NCI-H748 (cell line): ENCODE measurements at regions not wholly inside any gene's neighbourhood (a gene's known extent, or its start where the extent isn't known, plus 50 kb on each side); places are given as distances from the start of the nearest gene placed in this dataset.

Source experiments
- DNase-seq: peaks from one replicate; lab custom pipeline; 2025; ENCODE audit not compliant: unreplicated experiment; lab: John Stamatoyannopoulos, UW

DNA sequence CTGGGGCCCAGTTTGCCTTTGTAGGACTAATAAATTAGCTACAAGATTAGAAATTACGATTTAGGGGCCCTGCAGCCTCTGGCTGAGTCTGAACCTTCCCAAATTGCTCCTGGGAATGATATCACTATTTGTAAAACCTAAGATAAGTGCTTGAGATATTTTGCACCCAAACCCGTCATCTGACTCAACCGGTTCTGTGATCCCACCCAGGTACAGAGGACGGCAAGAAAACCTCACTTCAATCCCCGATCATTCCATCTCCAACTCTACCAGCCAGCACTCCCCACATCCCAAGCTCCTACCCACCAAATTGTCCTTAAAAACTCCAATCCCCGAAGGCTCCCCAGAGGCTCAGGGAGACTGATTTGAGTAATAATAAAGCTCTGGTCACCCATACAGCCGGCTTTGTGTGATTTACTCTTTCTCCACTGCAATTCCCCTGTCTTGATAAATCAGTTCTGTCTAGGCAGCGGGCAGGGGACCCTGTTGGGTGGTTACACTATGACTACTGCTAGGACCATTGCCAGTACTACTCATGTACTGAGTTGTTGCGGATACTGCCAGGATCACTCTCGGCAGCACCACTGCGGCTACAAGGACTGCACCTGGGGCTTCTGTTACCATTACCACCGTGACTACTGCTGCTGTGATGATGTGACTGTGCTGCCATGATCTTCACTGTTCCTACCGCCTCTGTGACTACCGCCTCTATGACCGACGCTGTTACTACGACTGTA, 73.1 kb downstream of the IRF8 start:
- DNase-seq = no peak

DNA sequence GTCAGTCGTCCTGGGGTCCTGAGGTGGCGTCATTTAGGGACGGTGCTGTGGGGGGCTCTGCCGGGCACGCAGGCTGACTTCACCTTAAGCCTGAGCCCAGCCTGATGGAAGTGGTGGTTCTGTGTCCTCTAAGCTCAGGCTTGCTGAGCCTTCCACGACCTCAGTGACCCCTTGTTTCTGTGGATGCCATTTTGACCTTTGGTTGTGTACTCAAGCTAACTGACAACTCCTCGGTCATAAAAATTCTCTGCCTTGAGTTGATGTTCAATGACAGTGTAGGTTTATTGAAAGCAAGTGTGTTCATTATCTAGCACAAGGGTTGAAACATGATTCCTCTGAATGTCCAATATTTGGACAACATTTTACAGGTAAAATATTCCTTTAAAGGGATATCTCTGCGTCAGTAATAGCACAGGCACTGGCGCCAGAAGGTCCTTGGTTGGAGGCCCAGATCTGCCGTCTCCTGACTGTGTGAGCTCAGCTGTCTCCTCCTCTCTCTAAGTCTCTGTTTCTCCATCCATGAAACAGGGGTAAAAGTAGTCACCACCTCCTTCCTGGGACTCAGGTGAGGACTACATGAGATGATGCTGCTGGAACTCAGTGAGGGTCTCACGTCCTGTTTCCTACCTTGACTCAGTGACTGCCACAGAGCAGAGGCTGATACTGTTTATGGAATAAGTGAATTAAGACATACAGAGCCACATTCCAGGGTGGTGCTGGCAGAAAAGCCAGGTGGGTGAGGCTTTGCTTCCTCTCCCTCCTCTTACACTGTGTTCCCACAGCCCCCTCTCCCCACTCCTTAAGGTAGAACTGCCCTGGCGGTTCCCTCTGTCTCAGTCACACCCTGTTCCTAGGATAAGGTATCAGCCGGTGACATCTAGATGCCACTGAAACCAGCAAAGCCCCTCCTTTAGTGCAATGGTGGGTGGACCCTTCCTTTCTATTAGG, 75.7 kb downstream of the IRF8 start:
- no peak for DNase-seq

- no peak for DNase-seq
Observed at GRCh38 chr16:85975451-85975981, 76.6 kb downstream of the IRF8 start.

- no peak for DNase-seq
Observed at GRCh38 chr16:85978291-85978775, 79.4 kb downstream of the IRF8 start.

DNA sequence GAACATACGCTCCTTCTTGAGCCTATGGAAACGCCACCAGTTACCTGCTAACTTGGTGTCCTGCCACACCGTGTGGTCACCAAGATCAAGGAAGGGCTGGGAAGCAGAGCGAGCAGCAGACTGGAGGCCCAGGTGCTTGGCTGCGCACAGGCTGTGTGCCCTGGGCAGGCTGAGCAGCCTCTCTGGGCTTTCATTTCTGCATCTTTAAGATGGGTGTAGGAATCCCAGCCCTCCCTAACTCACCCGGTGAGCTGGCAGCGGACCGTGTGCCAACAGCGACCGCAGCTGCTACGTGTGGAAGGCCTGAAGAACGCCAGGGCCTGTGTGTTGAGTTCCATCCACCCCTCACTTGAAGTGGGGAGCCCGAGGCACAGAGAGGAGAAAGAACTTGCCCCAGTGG, 80.0 kb downstream of the IRF8 start:
- no peak for DNase-seq

DNA sequence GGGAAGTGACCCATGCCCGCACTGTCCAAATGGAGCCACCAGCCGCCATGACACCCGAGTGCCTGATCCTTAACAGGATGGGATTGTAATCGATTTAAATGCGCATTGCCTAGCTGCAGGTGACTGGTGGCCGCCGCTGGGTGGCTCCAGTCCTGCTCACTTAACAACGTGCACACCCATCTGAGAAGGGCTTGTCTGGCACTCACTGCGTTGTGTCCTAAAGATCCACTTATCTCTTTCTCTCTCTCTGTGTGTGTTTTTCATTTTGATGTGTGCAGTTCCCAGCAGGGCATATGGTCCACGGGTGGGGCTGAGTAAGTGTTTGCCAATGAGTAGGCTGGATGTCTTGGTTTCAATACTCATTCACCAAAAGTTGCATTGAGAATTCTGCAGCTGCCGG, 80.6 kb downstream of the IRF8 start:
- peak; percentile 20 for DNase-seq

DNA sequence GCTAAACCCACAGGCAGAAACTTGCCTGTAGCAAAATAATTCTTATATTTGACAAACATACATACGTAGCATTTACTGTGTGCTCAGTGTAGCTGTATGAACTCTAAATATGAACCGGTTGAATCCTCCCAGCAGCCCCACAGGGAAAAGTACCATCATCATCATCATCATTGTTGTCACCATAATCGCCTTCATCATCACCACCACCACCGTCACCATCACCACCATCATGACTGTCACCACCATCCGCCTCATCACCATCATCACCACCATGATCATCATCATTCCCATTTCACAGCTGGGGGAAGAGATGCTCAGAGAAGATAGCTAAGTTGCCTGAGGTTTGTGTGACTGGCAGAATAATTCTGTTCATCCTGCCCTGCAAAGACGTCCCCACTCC, 81.7 kb downstream of the IRF8 start:
- no peak for DNase-seq

DNA sequence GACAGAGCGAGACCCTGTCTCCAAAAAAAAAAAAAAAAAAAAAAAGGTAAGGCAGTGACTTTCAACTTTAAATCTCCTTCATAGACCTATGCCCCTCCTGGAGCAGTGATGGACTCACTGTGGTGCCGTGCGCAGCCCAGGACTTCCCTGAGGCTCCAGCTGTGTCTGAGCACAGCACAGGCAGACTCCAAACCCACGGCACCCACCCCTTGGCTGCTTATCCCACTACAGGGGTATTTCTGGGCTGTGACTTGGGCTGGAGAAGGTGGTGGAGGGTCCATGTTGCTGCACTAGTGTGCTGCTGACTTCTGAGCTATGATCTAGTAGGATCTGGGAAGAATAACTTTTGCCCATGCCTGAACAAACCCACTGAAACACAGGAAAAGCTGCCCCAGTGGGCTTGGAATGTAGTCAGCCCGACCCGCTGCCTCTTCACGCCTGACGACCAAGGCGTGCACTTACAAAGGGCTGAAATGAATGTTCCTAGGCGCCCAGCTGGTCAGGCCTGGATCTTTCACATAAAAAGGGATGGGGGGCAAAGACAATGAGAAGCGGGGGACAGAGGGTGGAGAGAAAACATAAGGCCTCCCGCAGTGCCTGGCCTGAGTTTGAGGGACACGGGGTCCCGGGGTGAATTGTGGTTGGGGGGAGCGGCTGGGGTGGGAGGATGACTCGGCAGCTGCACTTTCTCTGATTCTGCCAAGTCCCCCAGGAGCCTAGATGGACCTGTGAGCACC, 83.0 kb downstream of the IRF8 start:
- no peak for DNase-seq

DNA sequence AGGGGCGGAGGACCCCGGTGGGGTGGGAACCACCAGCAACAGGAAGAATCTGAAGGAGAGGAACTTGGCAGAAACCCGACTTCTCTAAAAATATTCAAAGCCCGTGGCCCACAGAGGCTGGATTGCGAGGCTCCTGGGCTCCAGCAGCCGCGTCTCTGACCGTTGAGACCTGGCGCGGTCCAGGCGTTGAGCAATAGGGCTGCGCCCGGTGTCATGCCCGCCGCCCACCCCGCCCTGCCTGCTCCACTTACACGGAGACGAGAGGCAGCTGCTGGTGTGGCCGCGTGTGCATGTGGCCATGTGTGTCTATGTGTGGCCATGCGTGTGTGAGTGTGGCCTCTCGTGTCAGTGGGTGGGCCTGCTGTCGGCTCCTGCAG, 83.6 kb downstream of the IRF8 start:
- DNase-seq = no peak

GRCh38 chr16:85983064-85983463, 84.1 kb downstream of the IRF8 start:
- no peak for DNase-seq

DNA sequence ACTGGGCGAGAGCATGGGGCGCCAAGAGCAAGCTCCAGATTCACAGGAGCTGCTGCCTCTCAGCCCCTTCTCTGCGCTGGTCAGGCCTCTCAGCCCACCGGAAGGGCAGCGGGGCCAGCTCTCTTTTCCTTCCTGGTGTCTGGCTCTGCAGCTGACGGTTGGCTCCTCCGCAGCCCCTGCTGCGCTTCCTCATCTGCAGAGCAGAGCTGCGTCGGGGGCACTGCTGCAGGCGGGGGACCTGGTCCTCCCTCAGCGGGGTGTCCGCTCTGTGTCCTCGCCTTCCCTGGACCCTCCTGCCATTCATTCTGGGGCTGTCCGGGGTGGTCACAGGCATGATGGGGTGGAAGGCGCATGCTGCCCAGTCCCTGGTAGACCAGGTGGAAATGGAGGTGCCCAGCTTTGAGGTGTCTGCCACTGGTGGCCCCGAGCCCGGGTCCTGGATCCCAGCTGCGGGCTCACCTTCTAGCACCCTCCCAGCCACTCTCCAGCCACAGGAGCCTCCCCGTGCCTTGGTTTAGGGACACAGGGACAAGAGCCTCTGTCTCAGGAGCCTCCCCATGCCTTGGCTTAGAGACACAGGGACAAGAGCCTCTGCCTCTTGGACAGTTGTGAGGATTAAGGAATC, 84.8 kb downstream of the IRF8 start:
- no peak for DNase-seq

DNA sequence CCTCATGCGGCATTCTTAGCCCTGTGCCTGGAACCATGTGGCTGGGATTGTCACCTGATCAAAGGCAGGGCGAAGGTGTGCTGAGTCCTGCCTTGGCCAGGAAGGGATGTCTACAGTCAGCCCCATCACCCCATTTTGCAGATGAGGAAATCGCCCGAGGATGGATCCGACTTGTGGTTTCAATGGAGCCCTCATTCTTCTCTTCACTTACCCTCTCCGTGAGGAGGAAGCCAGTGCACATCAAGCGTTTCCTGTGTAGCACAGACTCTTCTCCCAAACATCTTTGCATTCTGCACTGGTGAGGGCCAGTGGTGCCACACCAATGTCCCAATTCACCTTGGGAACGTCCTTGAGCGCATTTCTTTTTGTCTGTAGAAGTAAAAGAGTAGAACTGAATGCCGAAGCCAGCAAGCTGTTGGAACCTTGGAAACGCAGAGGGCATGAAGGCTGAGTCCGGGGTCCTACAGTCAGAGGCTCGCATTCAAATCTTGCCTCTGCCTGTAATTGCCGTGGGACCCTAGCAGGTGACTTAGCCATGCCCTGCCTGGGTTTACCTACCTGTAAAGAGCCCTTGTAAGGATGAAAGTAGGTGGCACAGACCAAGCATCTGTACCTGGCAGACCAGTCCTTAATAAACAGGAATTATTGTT, 85.4 kb downstream of the IRF8 start:
- no peak for DNase-seq

- no peak for DNase-seq
Observed at GRCh38 chr16:85984947-85985451, 86.0 kb downstream of the IRF8 start.

DNA sequence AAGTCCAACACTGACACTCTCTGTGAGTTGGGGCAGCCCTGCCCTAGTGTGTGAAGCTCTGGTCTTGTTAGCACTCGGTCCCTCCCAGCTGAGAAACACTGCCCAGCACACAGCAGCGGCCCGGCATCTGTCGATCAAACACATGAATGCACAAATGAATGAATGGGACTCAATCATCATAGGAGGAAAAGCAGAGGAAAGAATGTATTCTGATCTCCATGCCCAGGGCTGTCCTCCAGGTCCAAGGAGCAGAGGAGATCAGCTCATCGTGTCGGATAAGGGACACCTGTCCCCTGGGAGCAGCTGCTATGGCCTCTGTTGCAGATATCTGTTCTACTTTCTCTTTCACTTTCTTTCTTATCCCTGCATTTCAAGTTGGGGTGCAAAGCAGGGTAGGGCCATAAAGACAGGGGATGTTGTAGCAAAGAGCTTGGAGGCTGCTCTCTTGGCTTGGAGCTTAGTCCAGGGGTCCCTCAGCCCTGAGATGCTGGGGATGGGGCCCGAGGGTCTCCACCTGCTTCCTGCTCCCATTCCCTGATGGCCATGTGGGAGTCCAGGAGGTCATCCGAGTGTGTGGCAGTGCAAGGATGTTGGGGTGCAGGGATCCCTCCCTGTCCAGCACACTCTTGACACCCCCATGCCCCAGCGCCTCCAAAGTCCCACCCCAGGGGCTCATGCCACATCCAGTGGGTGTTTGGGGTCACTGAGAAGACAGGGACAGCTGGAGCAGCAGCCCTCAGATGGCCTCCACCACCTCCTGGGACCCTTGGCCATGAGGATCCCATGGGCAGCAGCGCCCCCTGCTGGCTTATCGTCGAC, 88.2 kb downstream of the IRF8 start:
- DNase-seq = no peak

GRCh38 chr16:85987750-85988078, 88.8 kb downstream of the IRF8 start:
- DNase-seq = no peak

GRCh38 chr16:85988306-85988705, 89.3 kb downstream of the IRF8 start:
- DNase-seq = no peak

GRCh38 chr16:85988723-85989313, 89.9 kb downstream of the IRF8 start:
- no peak for DNase-seq

GRCh38 chr16:85989376-85989775, 90.4 kb downstream of the IRF8 start:
- no peak for DNase-seq
